ENCODE measurements at regions not wholly inside any gene's neighbourhood (a gene's known extent, or its start where the extent isn't known, plus 50 kb on each side); places are given as distances from the start of the nearest gene placed in this dataset.
"Not testable (repeated sequence)": the region's sequence is repeated elsewhere in the genome, so short reads cannot be mapped to it uniquely, and the experiment has no call there.

DNA sequence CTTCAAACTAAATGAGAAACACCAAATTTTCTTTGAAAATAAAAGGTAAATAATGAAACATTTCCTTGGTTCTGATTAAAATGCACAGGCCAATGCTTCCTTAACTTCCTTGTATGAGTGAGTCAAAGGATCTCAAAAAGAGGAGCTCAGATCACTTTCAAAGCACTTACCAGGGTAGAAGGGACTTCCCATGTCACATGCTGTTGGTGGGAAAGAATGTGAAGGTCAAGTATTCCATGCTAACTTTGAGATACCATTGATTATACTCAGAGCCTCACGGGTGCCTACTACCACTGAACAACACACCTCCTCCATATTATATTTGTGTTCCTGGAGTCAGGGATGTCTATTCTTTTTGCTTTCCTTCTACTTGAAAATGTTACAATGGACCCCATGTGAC lies 233.5 kb upstream of the KIAA1217 start:
- no peak for DNase-seq

GRCh38 chr10:23976275-23976674 lies 232.7 kb upstream of the KIAA1217 start:
- DNase-seq = no peak

GRCh38 chr10:23978317-23978716 lies 230.6 kb upstream of the KIAA1217 start:
- DNase-seq = no peak

- no peak for DNase-seq
These were observed 228.8 kb upstream of the KIAA1217 start for GRCh38 chr10:23980094-23980493.

GRCh38 chr10:23981520-23982309 lies 227.2 kb upstream of the KIAA1217 start:
- no peak for DNase-seq

DNA sequence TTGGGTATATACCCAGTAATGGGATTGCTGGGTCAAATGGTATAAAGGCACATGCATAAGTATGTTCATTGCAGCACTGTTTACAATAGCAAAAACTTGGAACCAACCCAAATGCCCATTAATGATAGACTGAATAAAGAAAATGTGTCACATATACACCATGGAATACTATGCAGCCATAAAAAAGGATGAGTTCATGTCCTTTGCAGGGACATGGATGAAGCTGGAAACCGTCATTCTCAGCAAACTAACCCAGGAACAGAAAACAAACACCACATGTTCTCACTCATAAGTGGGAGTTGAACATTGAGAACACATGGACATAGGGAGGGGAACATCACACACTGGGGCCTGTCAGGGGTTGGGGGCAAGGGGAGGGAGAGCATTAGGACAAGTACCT lies 224.5 kb upstream of the KIAA1217 start:
- DNase-seq = not testable (repeated sequence)

DNA sequence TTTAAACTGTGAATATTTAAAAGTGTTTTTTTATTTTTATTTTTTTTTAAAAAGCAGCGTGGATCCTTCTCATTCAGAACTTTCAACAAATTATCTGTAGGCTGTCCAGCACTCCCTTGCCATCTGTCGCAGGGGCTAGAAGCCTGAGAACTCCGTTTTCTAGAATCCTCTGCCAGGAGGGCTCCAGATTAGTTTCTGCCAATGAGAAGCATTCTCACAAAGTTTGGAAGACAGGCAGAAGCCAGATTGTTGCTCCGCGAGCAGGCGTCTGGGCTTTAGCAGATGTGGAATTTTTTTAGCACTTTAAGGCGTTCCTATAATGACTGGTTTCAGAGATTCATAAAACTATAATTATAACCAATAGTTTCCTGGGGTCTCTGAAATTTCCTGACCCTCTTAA lies 220.9 kb upstream of the KIAA1217 start:
- DNase-seq = no peak

- no peak for DNase-seq
These were observed 214.4 kb upstream of the KIAA1217 start for GRCh38 chr10:23994459-23995046.

GRCh38 chr10:23999445-23999844 lies 209.5 kb upstream of the KIAA1217 start:
- no peak for DNase-seq

- no peak for DNase-seq
These were observed 208.6 kb upstream of the KIAA1217 start for GRCh38 chr10:24000271-24000813.

- DNase-seq = no peak
These were observed 202.2 kb upstream of the KIAA1217 start for GRCh38 chr10:24006741-24007140.

DNA sequence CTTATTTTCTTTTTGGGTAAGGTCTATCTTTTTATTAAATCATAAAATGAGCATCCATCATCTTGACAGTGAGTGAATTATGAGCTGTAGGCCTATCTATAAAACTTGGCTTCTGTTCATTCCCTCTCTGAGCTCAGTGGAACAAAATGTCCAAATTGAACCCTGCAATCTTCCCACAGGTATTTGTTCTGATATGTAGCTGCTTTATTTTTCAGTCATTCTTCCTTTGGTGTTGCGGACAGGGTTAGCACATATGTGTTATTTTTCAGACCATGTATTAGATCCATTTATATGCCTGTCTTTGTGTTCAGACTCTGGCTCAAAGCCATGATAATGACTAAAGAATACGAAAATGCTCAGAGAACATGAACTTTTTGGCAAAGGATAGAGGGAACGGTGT lies 201.6 kb upstream of the KIAA1217 start:
- no peak for DNase-seq

GRCh38 chr10:24008164-24009091 lies 200.5 kb upstream of the KIAA1217 start:
- no peak for DNase-seq

GRCh38 chr10:24009115-24009514 lies 199.8 kb upstream of the KIAA1217 start:
- no peak for DNase-seq

DNA sequence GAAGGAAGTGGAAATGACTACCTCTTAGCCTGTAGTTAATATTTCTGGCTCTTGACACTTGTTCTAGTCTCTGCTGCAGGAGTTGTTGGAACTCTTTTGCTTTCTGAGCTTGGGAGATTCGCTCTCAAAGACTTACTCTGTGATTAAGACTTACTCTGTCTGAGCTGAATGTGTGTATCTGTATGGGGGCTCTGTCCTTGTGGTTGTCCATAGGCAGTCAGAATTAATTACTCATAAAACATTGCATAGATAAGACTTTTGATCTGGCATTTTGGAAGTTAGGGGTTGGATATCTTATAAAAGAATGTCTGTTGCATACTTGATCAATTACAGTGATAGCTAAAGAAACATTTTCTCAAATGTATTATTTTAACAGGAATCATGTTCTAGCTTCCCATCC lies 199.2 kb upstream of the KIAA1217 start:
- DNase-seq = no peak

GRCh38 chr10:24010436-24010970 lies 198.4 kb upstream of the KIAA1217 start:
- DNase-seq = no peak

GRCh38 chr10:24012249-24012803 lies 196.6 kb upstream of the KIAA1217 start:
- no peak for DNase-seq

GRCh38 chr10:24027107-24027506 lies 181.8 kb upstream of the KIAA1217 start:
- no peak for DNase-seq

- DNase-seq = no peak
These were observed 174.4 kb upstream of the KIAA1217 start for GRCh38 chr10:24034571-24034970.

DNA sequence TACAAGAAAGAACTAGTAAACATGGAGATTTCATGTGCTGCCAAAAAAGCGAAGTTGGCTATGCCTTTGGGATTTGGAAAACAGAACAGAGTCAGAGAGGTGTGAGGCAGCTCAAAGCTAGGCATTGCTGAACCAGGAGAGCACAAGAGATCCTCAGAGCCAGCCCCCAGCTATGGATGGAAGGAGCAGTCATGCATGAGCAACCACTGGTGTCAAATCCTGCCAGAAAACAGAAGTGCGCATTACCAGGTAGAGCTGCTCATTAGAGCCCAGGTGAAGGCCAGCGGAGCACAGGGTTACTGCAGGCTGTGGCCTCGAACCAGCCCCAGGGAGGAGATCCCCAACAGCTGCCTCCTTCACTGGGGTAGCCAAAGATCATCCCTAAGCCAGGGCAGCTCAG lies 173.2 kb upstream of the KIAA1217 start:
- no peak for DNase-seq

GRCh38 chr10:24039315-24039714 lies 169.6 kb upstream of the KIAA1217 start:
- no peak for DNase-seq

DNA sequence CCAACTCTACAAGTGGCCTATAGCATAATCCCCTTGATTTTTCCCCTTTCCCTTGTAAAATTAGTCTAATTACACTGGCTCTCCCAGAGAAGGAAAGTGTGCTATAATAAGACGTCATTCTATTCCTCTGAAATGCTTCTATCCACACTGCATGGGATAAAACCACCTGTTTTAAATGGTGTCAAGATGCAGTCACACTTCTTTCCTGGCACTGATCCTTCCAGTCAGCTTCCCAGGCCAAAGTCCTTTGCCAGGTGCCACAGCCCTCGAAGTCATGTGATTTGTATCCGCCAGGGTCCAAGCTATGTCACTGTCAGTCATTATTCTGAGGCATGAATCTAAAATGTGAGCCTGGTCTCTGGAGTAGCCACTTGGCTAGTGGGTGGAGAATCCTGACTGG lies 169.0 kb upstream of the KIAA1217 start:
- no peak for DNase-seq

GRCh38 chr10:24041034-24041433 lies 167.9 kb upstream of the KIAA1217 start:
- DNase-seq = no peak

All from activated CD4-positive, CD25-positive, alpha-beta regulatory T cell (primary cell).